Spleen (tissue), 11 donors: ENCODE measurements at regions not wholly inside any gene's neighbourhood (a gene's known extent, or its start where the extent isn't known, plus 50 kb on each side); places are given as distances from the start of the nearest gene placed in this dataset.

ENCODE experiments used
- DNase-seq: peaks from one replicate; pipeline ENCODE4 v3.0.0-alpha.2; 2020
- H3K27ac ChIP-seq, 8 donors: fragments of 200-600 bp; sonication (generic) in 7 of 8; 1 replicate in 4 of 8; 2 replicates in 4 of 8; pipeline versions ENCODE4 v1.5.0 to v1.8.0; 2016 to 2021; ENCODE audit warnings: inconsistent platforms in 4 of 8, mild to moderate bottlenecking in 4 of 8, moderate library complexity in 1 of 8
- H3K27me3 ChIP-seq, 7 donors: fragments of 200-600 bp; sonication (generic) in 6 of 7; replicated peaks in 1 of 7; 1 replicate in 4 of 7; 2 replicates in 3 of 7; pipeline versions ENCODE4 v1.5.0 to v1.8.0; 2016 to 2021; ENCODE audit warnings: inconsistent platforms in 3 of 7, mild to moderate bottlenecking in 1 of 7
- H3K36me3 ChIP-seq, 6 donors: fragments of 200-600 bp; sonication (generic) in 5 of 6; 1 replicate in 4 of 6; 2 replicates in 2 of 6; pipeline versions ENCODE4 v1.5.0 to v1.8.0; 2016 to 2021; ENCODE audit warnings: inconsistent platforms in 2 of 6
- H3K4me1 ChIP-seq, 6 donors: fragments of 200-600 bp; sonication (generic) in 5 of 6; 1 replicate in 3 of 6; 2 replicates in 3 of 6; pipeline versions ENCODE4 v1.5.0 to v1.8.0; 2016 to 2021; ENCODE audit warnings: inconsistent platforms in 3 of 6
- H3K4me3 ChIP-seq, 8 donors: fragments of 200-600 bp; sonication (generic) in 7 of 8; 1 replicate in 4 of 8; 2 replicates in 4 of 8; pipeline versions ENCODE4 v1.5.0 to v1.8.0; 2016 to 2021; ENCODE audit warnings: inconsistent platforms in 4 of 8, mild to moderate bottlenecking in 4 of 8, moderate library complexity in 2 of 8
- H3K9me3 ChIP-seq, 8 donors: fragments of 200-600 bp; sonication (generic) in 7 of 8; 1 replicate in 4 of 8; 2 replicates in 4 of 8; pipeline versions ENCODE4 v1.5.0 to v1.8.0; 2016 to 2021; ENCODE audit warnings: inconsistent platforms in 4 of 8
- CTCF ChIP-seq, 11 experiments: fragments of 200-600 bp in 7 of 11; fragments of 450-650 bp in 4 of 11; sonication (generic) in 4 of 11; IDR thresholded peaks in 8 of 11; conservative IDR thresholded peaks in 3 of 11; 1 replicate in 7 of 11; 2 replicates in 4 of 11; pipeline versions ENCODE4 v1.4.0 to v1.8.0; 2016 to 2021; ENCODE audit warnings: antibody characterized with exemption in 11 of 11, inconsistent platforms in 4 of 11, mild to moderate bottlenecking in 1 of 11
- POLR2A ChIP-seq, 3 donors: fragments of 450-650 bp; IDR thresholded peaks; one replicate each; pipeline ENCODE4 v1.5.1; 2017; ENCODE audit warnings: antibody characterized with exemption in 3 of 3, mild to moderate bottlenecking in 1 of 3
- POLR2AphosphoS5 ChIP-seq, 3 donors: sonication (generic); formaldehyde crosslinking; IDR thresholded peaks; one replicate each; pipeline ENCODE4 v1.5.1; 2017; ENCODE audit warnings: antibody characterized with exemption in 3 of 3
- WGBS, 5 donors: extraction: QIAGEN DNeasy Blood & Tissue Kit in 3 of 5; methylation state at CpG; one replicate each; pipeline versions ENCODE4 v1.1.5 to v1.1.7; 2013 to 2018; 5-methylcytosine and 5-hydroxymethylcytosine counted together
- intact Hi-C: fragments of 100-400 bp; cut with DNase I; formaldehyde crosslinking; loops from one replicate; pipeline ENCODE4 v1.15.0; 2023; ENCODE audit warnings: low total_unique reads
- donor health status: healthy with polysubstance abuse.
- donor health status: DM: no; HTN: no; CAD: no; lungs with moderate emphysema.
- donor health status: DM: no; HTN: no; CAD: no.
- donor health status: Bipolar disorder and iron deficiency.
- donor health status: healthy.
- donor health status: DM: no; HTN: no; CAD: no.
- donor health status: DM: yes; HTN: yes; CAD: no.

- TF ChIP-seq POLR2AphosphoS5 (IDR thresholded peaks at IDR 0.05) (no peak), POLR2A (IDR thresholded peaks at IDR 0.05) (no peak), CTCF (IDR thresholded peaks at IDR 0.05 in 8 of 11, conservative IDR thresholded peaks at IDR 0.05 in 3 of 11) (no peak)
- H3K27ac ChIP-seq: no peak overlapping the region
- H3K27me3 ChIP-seq: no peaks in the 10 kb centered on the region
- no peak overlapping the region for H3K4me3 ChIP-seq
- no peaks in the 10 kb centered on the region for H3K36me3 ChIP-seq
- intact Hi-C loops: no loop called here
- 84 to 91% (median 88%) methylated on average over 6 of the region's 6 CpGs for WGBS, 5 donors
- H3K9me3 ChIP-seq: no peaks in the 10 kb centered on the region
- H3K4me1 ChIP-seq: peaks cover 0 to 20% (median 5%) of the 10 kb centered on the region in 6 donors
- no peak for DNase-seq
Observed at GRCh38 chr13:99689955-99690354, 188.7 kb downstream of the TM9SF2 start.

GRCh38 chr13:99688776-99689175, 187.5 kb downstream of the TM9SF2 start:
- H3K4me3 ChIP-seq: no peak overlapping the region
- intact Hi-C loops: no loop called here
- H3K27me3 ChIP-seq: no peaks in the 10 kb centered on the region
- no peak overlapping the region for H3K27ac ChIP-seq
- H3K9me3 ChIP-seq: no peaks in the 10 kb centered on the region
- H3K36me3 ChIP-seq: no peaks in the 10 kb centered on the region
- no peak for DNase-seq
- WGBS, 5 donors: 61 to 71% (median 63%) methylated on average over 4 of the region's 4 CpGs
- H3K4me1 ChIP-seq: peaks cover 0 to 20% (median 5%) of the 10 kb centered on the region in 6 donors
- TF ChIP-seq CTCF (IDR thresholded peaks at IDR 0.05 in 8 of 11, conservative IDR thresholded peaks at IDR 0.05 in 3 of 11) (no peak), POLR2A (IDR thresholded peaks at IDR 0.05) (no peak), POLR2AphosphoS5 (IDR thresholded peaks at IDR 0.05) (no peak)

- Histone ChIP-seq H3K9me3 (no peaks in the 10 kb centered on the region), H3K27me3 (no peaks in the 10 kb centered on the region), H3K4me3 (no peak overlapping the region), H3K4me1 (peaks cover 0 to 20% (median 5%) of the 10 kb centered on the region in 6 donors), H3K36me3 (no peaks in the 10 kb centered on the region), H3K27ac (no peak overlapping the region)
- TF ChIP-seq CTCF (IDR thresholded peaks at IDR 0.05 in 8 of 11, conservative IDR thresholded peaks at IDR 0.05 in 3 of 11): no peak
- TF ChIP-seq POLR2A (IDR thresholded peaks at IDR 0.05): no peak
- no peak for TF ChIP-seq POLR2AphosphoS5 (IDR thresholded peaks at IDR 0.05)
- no peak for DNase-seq
- 91 to 97% (median 94%) methylated on average over 5 of the region's 5 CpGs for WGBS, 5 donors
- intact Hi-C loops: no loop called here
Observed at GRCh38 chr13:99687723-99688397, 186.6 kb downstream of the TM9SF2 start.

- H3K27me3 ChIP-seq: no peaks in the 10 kb centered on the region
- H3K4me1 ChIP-seq: peaks cover 0 to 20% (median 5%) of the 10 kb centered on the region in 6 donors
- H3K4me3 ChIP-seq: no peak overlapping the region
- no peaks in the 10 kb centered on the region for H3K9me3 ChIP-seq
- TF ChIP-seq POLR2AphosphoS5 (IDR thresholded peaks at IDR 0.05): no peak
- no peak for TF ChIP-seq POLR2A (IDR thresholded peaks at IDR 0.05)
- no peak for TF ChIP-seq CTCF (IDR thresholded peaks at IDR 0.05 in 8 of 11, conservative IDR thresholded peaks at IDR 0.05 in 3 of 11)
- WGBS, 5 donors: 75 to 81% (median 79%) methylated on average over 6 of the region's 6 CpGs
- DNase-seq: no peak
- H3K27ac ChIP-seq: peak overlapping the region in 1 of 8 donors; percentile 39
- intact Hi-C loops: no loop called here
- no peaks in the 10 kb centered on the region for H3K36me3 ChIP-seq
Observed at GRCh38 chr13:99686944-99687411, 185.7 kb downstream of the TM9SF2 start.
